ENCODE measurements at regions not wholly inside any gene's neighbourhood (a gene's known extent, or its start where the extent isn't known, plus 50 kb on each side); places are given as distances from the start of the nearest gene placed in this dataset.

DNA sequence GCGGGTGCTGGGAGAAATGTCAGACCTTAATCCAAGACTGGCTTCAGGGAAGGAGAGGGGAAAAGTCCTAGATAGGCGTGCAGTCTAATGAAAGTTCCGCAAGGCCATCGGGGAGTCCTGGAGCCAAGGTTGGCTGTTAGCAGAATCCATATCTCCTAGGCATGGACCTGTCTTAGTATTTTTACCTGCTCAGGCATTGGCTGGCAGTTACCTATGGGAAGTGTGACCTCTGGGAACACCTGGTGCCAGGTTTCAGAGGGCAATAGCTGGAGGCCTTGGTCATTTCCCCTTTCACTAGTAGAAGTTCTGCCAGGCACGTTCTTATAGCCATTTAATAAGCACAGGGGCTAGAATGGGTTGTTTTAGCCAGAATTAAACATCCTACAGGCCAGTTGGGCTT lies 330.8 kb upstream of the SEMA6D start:
- Mint-ChIP-seq H3K9me3 (no peaks in the 10 kb centered on the region), H3K4me3 (no peak overlapping the region), H3K36me3 (no peaks in the 10 kb centered on the region), H3K27me3 (ENCODE audit: low read depth) (no peaks in the 10 kb centered on the region), H3K4me1 (peaks cover 7% of the 10 kb centered on the region), H3K27ac (no peak overlapping the region)
- TF ChIP-seq, protein P1, sequence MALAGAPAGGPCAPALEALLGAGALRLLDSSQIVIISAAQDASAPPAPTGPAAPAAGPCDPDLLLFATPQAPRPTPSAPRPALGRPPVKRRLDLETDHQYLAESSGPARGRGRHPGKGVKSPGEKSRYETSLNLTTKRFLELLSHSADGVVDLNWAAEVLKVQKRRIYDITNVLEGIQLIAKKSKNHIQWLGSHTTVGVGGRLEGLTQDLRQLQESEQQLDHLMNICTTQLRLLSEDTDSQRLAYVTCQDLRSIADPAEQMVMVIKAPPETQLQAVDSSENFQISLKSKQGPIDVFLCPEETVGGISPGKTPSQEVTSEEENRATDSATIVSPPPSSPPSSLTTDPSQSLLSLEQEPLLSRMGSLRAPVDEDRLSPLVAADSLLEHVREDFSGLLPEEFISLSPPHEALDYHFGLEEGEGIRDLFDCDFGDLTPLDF (CRISPR knock-in tag; IDR thresholded peaks at IDR 0.05): no peak
- TF ChIP-seq SP1 (CRISPR knock-in tag; conservative IDR thresholded peaks at IDR 0.05): no peak
- no peak for TF ChIP-seq NFATC4 (CRISPR knock-in tag; IDR thresholded peaks at IDR 0.05)
- TF ChIP-seq ZBTB21 (CRISPR knock-in tag; IDR thresholded peaks at IDR 0.05; ENCODE audit: borderline replicate concordance): no peak
- CTCF ChIA-PET: no interaction called here
- ATAC-seq (no peak), DNase-seq (ENCODE audit: low spot score) (no peak)
- POLR2A ChIA-PET: no interaction called here

DNA sequence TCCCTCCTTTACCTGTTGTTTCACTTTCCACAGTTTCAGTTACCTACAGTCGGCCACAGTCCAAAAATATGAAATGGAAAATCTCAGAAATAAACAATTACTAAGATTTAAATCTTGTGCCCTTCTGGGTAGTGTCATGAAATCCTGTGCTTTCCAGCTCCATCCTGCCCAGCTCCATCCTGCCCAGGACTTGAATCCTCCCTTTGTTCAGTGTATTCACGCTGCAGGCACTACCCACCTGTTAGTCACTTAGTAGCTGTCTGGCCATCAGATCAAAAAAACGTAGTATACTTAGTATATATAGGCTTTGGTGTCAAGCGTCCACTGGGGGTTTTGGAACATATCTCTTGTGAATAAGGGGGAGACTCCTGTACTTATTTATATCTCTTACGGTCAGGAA lies 329.0 kb upstream of the SEMA6D start:
- H3K27ac Mint-ChIP-seq: no peak overlapping the region
- H3K27me3 Mint-ChIP-seq (ENCODE audit: low read depth): no peaks in the 10 kb centered on the region
- H3K36me3 Mint-ChIP-seq: no peaks in the 10 kb centered on the region
- TF ChIP-seq CREB1 (CRISPR knock-in tag; IDR thresholded peaks at IDR 0.05): no peak
- TF ChIP-seq, protein P2, sequence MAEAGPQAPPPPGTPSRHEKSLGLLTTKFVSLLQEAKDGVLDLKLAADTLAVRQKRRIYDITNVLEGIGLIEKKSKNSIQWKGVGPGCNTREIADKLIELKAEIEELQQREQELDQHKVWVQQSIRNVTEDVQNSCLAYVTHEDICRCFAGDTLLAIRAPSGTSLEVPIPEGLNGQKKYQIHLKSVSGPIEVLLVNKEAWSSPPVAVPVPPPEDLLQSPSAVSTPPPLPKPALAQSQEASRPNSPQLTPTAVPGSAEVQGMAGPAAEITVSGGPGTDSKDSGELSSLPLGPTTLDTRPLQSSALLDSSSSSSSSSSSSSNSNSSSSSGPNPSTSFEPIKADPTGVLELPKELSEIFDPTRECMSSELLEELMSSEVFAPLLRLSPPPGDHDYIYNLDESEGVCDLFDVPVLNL (CRISPR knock-in tag; IDR thresholded peaks at IDR 0.05; ENCODE audit: borderline replicate concordance, low read depth): no peak
- POLR2A ChIA-PET: no interaction called here
- H3K9me3 Mint-ChIP-seq: no peaks in the 10 kb centered on the region
- ATAC-seq (no peak), DNase-seq (ENCODE audit: low spot score) (no peak)
- peaks cover 20% of the 10 kb centered on the region for H3K4me1 Mint-ChIP-seq
- no peak overlapping the region for H3K4me3 Mint-ChIP-seq
- CTCF ChIA-PET: no interaction called here

DNA sequence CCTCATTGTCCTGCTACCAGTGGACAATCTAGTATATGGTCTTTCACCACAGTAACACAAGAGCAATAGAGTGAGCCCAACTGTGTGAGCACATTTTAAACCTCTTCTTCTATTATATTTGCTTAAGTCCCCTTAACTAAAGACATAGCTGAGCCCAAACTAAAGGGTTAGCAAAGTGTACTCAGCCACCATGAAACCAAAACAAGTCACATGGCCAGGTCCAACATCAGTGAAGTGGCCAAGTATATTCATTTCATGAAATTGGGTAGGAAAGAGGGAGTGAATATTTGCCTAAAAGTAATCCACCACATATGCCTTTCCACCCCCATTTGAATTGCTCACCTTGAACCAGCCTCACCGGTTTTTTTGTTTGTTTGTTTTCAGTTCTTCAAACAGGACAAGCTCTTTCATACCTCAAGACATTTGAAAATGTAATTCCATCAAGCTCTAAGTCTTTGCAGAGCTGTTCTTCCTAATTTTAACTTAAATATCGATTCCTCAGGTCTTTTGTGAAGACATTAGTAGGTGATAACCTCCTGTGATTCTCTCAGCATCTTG lies 327.0 kb upstream of the SEMA6D start:
- POLR2A ChIA-PET: no interaction called here
- DNase-seq (ENCODE audit: low spot score) (no peak), ATAC-seq (no peak)
- Mint-ChIP-seq H3K4me3 (no peak overlapping the region), H3K4me1 (peaks cover 33% of the 10 kb centered on the region), H3K36me3 (no peaks in the 10 kb centered on the region), H3K27me3 (ENCODE audit: low read depth) (no peaks in the 10 kb centered on the region), H3K27ac (no peak overlapping the region), H3K9me3 (no peaks in the 10 kb centered on the region)
- CTCF ChIA-PET: interaction anchor here (0.9 to 1.5 kb wide), 3 partner anchors 81 to 196 kb away, joined by 3 to 4 read pairs (median 3); no protein-coding TSS in a partner anchor
- TF ChIP-seq CREM (CRISPR knock-in tag; IDR thresholded peaks at IDR 0.05) (no peak), IRF2 (CRISPR knock-in tag; IDR thresholded peaks at IDR 0.05; ENCODE audit: borderline replicate concordance, low read depth) (no peak), ESRRA (CRISPR knock-in tag; IDR thresholded peaks at IDR 0.05; ENCODE audit: borderline replicate concordance) (no peak), NR1H2 (CRISPR knock-in tag; IDR thresholded peaks at IDR 0.05) (no peak), SP1 (CRISPR knock-in tag; conservative IDR thresholded peaks at IDR 0.05) (no peak)
- TF ChIP-seq, protein P1 (CRISPR knock-in tag; IDR thresholded peaks at IDR 0.05): no peak
- TF ChIP-seq, protein P3, sequence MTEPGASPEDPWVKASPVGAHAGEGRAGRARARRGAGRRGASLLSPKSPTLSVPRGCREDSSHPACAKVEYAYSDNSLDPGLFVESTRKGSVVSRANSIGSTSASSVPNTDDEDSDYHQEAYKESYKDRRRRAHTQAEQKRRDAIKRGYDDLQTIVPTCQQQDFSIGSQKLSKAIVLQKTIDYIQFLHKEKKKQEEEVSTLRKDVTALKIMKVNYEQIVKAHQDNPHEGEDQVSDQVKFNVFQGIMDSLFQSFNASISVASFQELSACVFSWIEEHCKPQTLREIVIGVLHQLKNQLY (CRISPR knock-in tag; IDR thresholded peaks at IDR 0.05): no peak
- TF ChIP-seq, protein P4, sequence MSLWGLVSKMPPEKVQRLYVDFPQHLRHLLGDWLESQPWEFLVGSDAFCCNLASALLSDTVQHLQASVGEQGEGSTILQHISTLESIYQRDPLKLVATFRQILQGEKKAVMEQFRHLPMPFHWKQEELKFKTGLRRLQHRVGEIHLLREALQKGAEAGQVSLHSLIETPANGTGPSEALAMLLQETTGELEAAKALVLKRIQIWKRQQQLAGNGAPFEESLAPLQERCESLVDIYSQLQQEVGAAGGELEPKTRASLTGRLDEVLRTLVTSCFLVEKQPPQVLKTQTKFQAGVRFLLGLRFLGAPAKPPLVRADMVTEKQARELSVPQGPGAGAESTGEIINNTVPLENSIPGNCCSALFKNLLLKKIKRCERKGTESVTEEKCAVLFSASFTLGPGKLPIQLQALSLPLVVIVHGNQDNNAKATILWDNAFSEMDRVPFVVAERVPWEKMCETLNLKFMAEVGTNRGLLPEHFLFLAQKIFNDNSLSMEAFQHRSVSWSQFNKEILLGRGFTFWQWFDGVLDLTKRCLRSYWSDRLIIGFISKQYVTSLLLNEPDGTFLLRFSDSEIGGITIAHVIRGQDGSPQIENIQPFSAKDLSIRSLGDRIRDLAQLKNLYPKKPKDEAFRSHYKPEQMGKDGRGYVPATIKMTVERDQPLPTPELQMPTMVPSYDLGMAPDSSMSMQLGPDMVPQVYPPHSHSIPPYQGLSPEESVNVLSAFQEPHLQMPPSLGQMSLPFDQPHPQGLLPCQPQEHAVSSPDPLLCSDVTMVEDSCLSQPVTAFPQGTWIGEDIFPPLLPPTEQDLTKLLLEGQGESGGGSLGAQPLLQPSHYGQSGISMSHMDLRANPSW (CRISPR knock-in tag; conservative IDR thresholded peaks at IDR 0.05; ENCODE audit: low read depth): no peak
- TF ChIP-seq, protein P5, sequence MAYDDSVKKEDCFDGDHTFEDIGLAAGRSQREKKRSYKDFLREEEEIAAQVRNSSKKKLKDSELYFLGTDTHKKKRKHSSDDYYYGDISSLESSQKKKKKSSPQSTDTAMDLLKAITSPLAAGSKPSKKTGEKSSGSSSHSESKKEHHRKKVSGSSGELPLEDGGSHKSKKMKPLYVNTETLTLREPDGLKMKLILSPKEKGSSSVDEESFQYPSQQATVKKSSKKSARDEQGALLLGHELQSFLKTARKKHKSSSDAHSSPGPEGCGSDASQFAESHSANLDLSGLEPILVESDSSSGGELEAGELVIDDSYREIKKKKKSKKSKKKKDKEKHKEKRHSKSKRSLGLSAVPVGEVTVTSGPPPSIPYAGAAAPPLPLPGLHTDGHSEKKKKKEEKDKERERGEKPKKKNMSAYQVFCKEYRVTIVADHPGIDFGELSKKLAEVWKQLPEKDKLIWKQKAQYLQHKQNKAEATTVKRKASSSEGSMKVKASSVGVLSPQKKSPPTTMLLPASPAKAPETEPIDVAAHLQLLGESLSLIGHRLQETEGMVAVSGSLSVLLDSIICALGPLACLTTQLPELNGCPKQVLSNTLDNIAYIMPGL (CRISPR knock-in tag; IDR thresholded peaks at IDR 0.05): no peak

Data from WTC11 (cell line).